HG03196 (cell line): ENCODE measurements at regions not wholly inside any gene's neighbourhood (a gene's known extent, or its start where the extent isn't known, plus 50 kb on each side); places are given as distances from the start of the nearest gene placed in this dataset.
"Not testable (repeated sequence)": the region's sequence is repeated elsewhere in the genome, so short reads cannot be mapped to it uniquely, and the experiment has no call there.

Experiments used
- ATAC-seq: cut with Tn5 transposase; IDR thresholded peaks from one replicate; pipeline ENCODE4 v1.9.1; 2021; ENCODE audit not compliant: unreplicated experiment

- no peak for ATAC-seq
These were observed 122.0 kb downstream of the GLUD2 start for GRCh38 chrX:121169099-121170035.

DNA sequence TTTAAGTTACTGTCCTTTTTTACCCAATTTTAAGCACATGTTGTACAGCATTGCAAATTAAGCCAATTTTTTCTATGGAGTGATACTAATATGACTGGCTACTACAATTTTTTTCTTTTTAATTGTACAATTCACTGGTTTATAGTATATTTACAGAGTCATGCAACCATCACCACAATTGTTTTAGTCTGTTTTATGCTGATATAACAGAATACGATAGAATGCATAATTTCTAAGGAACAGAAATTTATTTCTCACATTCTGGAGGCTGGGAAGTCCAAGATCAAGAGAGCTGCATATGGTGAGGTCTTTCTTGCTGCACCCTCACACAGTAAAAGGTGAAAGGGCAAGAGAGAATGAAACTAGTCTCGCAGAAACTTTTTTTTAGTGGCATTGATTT, 125.3 kb downstream of the GLUD2 start:
- no peak for ATAC-seq

DNA sequence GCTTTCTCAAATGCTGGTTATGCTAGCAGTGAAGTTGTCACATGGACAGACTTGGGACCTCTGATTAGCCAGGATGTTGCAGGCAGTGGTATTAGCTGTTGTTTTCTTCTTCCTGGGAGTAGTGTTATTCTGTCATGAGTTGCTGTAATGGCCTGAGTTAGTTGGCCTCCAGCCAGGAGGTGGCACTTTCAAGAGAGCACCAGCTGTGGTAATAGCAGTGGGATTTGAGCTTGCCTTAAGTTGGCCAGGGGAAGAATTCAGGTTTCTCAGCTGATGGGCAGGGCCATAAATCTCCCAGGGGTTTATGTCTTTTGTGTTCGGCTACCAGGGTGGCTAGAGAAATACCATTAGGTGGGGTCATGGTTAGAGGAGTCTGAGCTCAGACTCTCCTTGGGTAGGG, 132.6 kb downstream of the GLUD2 start:
- no peak for ATAC-seq

- no peak for ATAC-seq
These were observed 144.4 kb downstream of the GLUD2 start for GRCh38 chrX:121191779-121192178.

DNA sequence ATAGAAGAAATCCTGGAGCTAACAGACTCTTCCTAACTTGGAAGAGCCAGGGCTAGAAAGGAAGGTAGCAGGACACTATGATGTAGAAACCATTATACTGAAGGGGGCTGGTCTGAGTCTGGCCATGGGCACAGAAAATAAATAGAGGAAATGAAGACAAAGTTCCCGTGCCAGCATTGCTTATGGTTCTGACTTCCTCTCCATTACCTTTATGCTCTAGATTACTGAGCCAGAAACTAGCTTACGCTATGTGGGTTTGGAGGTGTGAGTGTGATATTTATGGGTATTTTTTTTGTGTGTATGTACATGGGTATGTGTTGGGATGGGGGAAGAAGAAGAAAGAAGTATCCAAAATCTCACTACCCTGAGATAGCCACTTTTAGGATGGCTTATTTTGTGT, 148.3 kb downstream of the GLUD2 start:
- no peak for ATAC-seq

GRCh38 chrX:121196872-121197444, 149.5 kb downstream of the GLUD2 start:
- ATAC-seq = not testable (repeated sequence)

- no peak for ATAC-seq
These were observed 161.2 kb downstream of the GLUD2 start for GRCh38 chrX:121208563-121208962.

- ATAC-seq = no peak
These were observed 169.4 kb downstream of the GLUD2 start for GRCh38 chrX:121216641-121217374.

- ATAC-seq = no peak
These were observed 174.0 kb downstream of the GLUD2 start for GRCh38 chrX:121221322-121221977.

DNA sequence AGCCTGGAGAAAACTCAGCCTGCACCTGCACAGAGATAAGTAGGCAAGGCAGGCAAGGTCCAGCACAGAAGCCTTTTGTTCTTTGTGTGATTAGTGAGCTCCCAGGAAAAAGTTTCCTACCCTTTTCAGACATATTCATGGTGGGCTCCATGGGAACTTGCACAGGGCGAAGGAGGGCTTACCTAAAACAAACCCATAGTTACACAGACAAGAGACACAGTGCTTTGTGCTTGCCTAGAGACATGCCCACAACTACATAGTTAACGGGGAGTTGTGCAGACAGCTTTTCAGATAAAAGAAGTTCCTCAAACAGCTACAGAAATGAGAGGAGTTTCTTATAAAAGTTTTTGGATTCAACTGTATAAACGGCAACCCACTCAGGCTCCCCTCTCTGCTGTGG, 180.5 kb downstream of the GLUD2 start:
- ATAC-seq = no peak

DNA sequence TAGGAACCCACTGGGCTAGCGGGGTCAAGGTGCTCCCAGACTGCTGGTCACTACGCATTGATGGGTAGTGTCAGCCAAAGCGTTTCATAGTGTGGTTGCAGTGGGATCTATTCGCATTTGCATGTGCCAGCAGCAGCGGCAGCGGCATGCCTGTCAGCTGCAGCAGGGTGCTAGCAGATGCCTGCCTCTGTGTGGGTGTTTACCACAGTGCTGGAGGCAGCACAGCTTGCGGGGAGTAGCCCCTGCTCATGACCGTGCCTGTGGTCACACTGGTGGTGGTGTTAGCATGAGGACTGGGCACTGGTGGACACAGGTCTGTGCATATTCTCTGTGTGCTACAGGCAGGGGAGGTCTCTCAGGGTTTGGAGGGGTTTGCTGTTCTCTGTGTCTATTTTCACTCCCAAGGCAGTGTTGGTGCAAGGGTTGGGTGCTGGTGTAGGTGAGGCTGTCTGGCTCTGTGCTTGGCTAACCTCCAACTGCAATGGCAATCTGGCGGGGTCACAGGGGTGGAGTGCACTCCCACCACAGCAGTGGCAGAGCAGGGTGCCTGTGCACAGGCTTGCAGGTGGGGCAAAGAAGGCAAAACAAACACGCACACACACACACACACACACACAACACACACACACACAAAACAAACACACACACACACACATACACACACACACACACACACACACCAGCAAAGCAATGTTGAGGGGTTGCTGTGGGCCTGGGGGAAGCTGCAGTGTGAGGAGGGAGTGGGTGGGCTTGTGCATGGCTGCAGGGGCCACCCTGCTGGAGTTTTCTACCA, 184.4 kb downstream of the GLUD2 start:
- no peak for ATAC-seq

- ATAC-seq = no peak
These were observed 188.6 kb downstream of the GLUD2 start for GRCh38 chrX:121236040-121236439.

- no peak for ATAC-seq
These were observed 190.7 kb downstream of the GLUD2 start for GRCh38 chrX:121238093-121238492.

DNA sequence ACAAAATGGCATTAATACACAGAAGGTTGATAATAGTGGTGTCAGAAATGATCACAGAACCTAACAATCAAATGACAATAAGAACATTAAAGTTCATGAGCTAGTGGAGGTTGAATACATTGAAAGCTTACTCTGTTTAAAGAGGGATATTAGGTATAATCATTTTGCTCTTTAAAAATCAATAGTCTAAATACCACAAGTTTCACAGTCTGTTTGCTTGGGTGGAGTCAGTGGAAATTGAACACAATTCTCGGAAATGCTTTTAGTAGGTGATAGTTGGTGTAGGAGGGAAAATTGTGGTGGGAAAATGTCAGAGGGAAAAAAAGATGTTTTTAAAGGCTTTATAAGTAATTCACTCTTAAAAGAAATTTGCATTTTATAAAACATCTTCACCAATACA, 197.1 kb downstream of the GLUD2 start:
- no peak for ATAC-seq

DNA sequence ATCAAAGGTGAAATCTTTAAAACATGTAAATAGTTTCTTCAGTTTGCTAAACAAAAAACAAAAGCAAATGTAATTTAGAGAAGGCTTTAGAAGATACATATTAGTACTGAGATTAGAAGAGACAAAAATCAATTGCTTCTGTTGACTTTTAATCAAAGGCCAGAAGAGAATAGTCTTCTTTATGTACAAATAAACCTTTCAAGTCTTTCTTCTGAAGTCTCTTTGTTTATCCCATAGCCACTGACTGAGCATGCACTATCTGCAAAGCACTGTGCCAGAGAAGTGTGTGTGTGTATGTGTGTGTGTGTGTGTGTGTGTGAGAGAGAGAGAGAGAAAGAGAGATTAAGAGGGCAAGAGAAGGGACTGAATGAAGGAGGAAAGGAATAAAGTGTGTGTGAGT, 198.4 kb downstream of the GLUD2 start:
- ATAC-seq = no peak

GRCh38 chrX:121254336-121254735, 206.9 kb downstream of the GLUD2 start:
- ATAC-seq = no peak

GRCh38 chrX:121256647-121257046, 209.2 kb downstream of the GLUD2 start:
- ATAC-seq = no peak

DNA sequence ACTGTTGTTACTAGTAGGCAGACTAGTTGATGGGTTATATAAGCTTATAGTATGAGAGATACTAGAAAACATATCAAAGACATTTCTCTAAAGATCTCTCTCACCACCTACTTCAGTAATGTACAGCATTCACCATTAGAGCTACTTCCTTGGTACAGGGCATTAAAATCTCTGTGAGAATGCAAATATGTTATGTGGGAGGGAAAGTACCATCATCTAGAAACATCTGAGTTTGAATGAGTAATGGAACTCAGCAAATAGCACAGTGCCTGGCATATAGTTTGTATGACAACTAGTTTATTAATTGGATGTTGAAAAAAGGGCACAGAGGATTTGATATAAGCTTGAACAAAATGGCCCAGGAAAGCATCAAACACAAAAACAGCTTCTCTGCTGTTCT, 211.1 kb downstream of the GLUD2 start:
- no peak for ATAC-seq

DNA sequence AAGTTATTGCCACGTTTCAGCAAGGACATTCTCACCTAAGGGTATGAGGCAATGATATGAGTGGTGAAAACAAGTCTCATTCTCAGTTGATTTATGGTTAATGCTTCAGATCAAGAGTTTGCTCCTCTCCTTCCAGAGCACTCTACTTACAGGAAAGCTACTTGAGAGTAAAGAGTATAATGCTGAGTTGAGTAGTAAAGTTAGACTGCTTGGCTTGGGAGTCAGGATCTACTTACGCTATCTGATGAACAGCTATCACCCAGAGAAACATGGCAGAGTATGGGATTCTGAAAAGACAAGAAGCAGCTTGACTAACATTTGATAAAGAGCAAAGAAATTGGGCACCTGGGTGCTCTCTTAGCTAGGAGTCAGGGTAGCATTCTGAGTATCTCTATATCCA, 211.8 kb downstream of the GLUD2 start:
- no peak for ATAC-seq

DNA sequence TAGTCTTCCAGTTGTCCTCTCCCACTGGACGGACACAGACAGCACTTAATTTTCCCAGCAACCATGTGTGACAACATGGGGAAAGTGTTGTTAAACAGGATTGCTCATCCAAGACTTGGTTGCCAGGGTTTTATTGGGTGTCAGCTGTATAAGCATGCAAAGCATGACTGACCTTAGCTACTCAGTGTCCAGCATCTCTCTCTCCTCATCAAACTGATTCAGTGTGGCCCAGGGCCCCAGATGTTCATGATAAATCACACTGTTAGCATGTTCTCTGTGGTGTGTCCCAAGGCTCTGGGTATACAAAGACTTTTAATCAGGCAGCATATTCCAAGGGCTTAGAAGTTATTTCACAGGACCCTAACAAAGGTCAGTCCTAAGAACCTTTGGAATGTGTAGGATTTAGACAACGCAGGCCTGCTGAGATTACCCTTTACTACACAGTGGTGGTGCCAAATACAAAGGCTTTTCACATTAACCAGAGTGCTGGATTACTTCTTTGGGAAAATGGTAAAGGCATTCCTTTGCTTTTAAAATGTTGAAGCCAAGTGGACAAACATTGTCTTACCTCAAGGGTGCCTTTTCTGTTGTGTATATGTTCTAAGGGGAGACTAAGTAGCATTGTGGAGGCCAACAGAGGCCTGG, 213.3 kb downstream of the GLUD2 start:
- ATAC-seq = no peak
